WERI-Rb-1 (cell line): ENCODE measurements at regions not wholly inside any gene's neighbourhood (a gene's known extent, or its start where the extent isn't known, plus 50 kb on each side); places are given as distances from the start of the nearest gene placed in this dataset.

Experiments
- DNase-seq: peaks from one replicate; pipeline ENCODE4 v3.0.0-alpha.2; 2020
- H3K27ac ChIP-seq: fragments of 250-450 bp; sonication (Bioruptor Pico); 2 replicates; pipeline ENCODE4 v1.5.1; 2020; ENCODE audit warnings: mild to moderate bottlenecking, moderate library complexity
- H3K27me3 ChIP-seq: fragments of 250-450 bp; sonication (Bioruptor Pico); 2 replicates; pipeline ENCODE4 v1.5.1; 2021; ENCODE audit warnings: mild to moderate bottlenecking, low read depth, moderate library complexity; ENCODE audit not compliant: insufficient read depth, severe bottlenecking
- H3K36me3 ChIP-seq: fragments of 250-450 bp; sonication (Bioruptor Pico); 2 replicates; pipeline ENCODE4 v1.5.1; 2020; ENCODE audit warnings: mild to moderate bottlenecking, moderate library complexity
- H3K4me3 ChIP-seq: 2 replicates; pipeline ENCODE4 v1.5.1; 2011; ENCODE audit warnings: low read depth, mild to moderate bottlenecking, control low read depth, low read length
- H3K9me3 ChIP-seq: fragments of 250-450 bp; sonication (Bioruptor Pico); 2 replicates; pipeline ENCODE4 v1.5.1; 2021; ENCODE audit warnings: mild to moderate bottlenecking, moderate library complexity; ENCODE audit not compliant: severe bottlenecking
- TF ChIP-seq, protein P1 (sequence below): IDR thresholded peaks from 2 replicates; pipeline ENCODE4 v1.5.1; 2011; ENCODE audit warnings: low read depth, mild to moderate bottlenecking, control low read depth, inconsistent platforms, low read length

DNA sequence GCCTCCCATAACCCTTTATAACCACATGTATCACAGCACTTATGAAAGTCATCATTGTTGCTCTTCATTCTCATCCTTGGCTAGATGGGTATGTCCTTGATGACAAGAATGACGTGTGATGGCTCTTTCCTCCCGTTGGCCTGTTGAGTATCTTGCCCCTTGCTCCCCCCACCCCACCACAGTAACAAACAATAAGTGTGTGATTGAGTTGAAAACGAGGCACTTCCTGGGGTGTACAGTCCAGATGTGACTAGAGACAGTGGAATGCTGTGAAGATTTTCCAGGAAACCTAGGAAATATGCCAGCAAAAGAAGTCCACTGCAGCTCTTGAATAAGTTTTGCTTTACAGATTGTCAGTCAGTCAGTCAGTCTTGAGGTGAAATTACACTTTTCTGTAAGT is 262.5 kb downstream of the ELAVL2 start:
- TF ChIP-seq, protein P1, sequence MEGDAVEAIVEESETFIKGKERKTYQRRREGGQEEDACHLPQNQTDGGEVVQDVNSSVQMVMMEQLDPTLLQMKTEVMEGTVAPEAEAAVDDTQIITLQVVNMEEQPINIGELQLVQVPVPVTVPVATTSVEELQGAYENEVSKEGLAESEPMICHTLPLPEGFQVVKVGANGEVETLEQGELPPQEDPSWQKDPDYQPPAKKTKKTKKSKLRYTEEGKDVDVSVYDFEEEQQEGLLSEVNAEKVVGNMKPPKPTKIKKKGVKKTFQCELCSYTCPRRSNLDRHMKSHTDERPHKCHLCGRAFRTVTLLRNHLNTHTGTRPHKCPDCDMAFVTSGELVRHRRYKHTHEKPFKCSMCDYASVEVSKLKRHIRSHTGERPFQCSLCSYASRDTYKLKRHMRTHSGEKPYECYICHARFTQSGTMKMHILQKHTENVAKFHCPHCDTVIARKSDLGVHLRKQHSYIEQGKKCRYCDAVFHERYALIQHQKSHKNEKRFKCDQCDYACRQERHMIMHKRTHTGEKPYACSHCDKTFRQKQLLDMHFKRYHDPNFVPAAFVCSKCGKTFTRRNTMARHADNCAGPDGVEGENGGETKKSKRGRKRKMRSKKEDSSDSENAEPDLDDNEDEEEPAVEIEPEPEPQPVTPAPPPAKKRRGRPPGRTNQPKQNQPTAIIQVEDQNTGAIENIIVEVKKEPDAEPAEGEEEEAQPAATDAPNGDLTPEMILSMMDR = no peak
- no peaks in the 10 kb centered on the region for H3K27me3 ChIP-seq
- no peak for DNase-seq
- no peak overlapping the region for H3K27ac ChIP-seq
- no peaks in the 10 kb centered on the region for H3K9me3 ChIP-seq
- no peak overlapping the region for H3K4me3 ChIP-seq
- H3K36me3 ChIP-seq = no peaks in the 10 kb centered on the region

DNA sequence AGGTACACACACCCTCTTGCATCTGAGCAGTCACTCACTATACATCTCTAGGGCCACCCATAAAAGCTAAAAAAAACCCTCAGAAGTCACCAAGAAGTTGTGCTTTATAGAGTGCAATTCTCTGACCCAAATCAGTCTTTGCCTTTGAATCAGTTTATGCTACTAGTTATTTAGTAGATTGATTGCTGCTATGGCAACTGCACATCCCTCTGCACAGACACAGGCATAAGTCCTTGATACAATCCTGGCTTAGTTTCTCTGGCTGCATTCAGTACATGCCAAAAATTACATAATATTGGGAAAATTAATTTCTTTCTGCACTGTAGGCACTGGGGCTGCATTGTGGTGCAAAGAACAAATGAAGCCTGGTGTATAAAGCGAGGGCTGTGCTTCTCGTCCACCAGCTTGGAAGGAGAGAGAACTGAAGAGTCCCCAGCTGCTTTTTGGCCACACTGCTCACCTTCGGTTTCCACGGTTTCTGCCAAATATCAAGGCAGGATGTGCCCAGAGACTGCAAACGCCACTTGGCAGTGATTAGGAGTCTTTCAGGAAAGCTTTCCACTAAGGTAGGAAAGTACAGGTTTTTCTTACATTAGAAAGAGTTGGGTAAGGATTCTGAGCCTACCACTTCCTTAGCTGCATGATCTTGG is 258.4 kb downstream of the ELAVL2 start:
- Histone ChIP-seq H3K27me3 (no peaks in the 10 kb centered on the region), H3K27ac (no peak overlapping the region), H3K4me3 (no peak overlapping the region), H3K36me3 (no peaks in the 10 kb centered on the region), H3K9me3 (no peaks in the 10 kb centered on the region)
- TF ChIP-seq, protein P1 = no peak
- DNase-seq = no peak

DNA sequence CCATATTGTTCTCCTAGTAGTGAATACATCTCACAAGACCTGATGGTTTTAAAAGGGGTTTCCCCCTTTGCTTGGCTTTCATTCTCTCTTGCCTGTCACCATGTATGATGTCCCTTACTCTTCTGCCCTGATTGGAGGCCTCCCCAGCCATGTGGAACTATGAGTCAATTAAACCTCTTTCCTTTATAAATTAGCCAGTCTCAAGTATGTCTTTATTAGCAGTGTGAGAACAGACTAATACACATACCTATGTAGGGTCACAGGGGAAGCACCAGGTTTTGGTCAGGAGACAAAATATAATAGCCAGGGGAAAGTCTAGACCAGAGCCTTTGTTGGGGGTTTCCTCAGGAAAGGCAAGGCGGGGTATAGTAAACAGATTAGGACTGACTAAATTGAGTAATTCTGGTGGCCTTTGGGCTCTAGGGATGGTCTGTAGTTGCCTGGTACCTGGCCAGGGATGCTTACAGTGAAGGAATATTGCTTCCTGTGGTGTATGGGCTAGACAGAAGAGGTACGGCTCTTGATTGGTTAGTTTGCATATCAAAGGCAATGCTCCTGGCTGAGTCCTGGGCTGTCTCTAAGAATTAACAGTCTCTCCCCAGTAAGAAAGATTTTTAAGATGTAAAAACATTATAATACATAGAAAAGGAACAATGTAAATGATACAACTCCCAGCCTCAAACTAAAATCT is 254.5 kb downstream of the ELAVL2 start:
- H3K36me3 ChIP-seq = no peaks in the 10 kb centered on the region
- DNase-seq = no peak
- TF ChIP-seq, protein P1 = no peak
- H3K27ac ChIP-seq = no peak overlapping the region
- no peaks in the 10 kb centered on the region for H3K27me3 ChIP-seq
- H3K9me3 ChIP-seq = no peaks in the 10 kb centered on the region
- H3K4me3 ChIP-seq = no peak overlapping the region

DNA sequence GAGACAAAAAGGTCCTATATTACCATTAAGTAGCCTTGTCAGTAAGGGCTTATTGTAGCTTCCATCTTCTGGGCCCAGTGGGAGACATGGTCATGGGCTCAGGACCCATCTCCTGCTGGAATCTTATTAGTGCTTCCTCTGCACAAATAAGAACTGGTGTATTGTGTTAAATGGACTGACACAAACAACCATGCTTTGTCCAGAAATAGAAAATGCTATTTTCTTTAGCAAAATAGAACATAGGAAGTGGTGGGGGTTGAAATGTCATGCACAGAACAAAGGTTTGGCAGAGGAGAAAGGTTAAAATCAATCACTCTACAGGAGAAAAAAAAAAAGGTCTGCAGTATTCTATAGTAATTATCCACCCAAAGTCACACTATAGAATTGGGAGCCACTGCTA is 252.2 kb downstream of the ELAVL2 start:
- Histone ChIP-seq H3K27ac (no peak overlapping the region), H3K27me3 (no peaks in the 10 kb centered on the region), H3K36me3 (no peaks in the 10 kb centered on the region), H3K9me3 (no peaks in the 10 kb centered on the region), H3K4me3 (no peak overlapping the region)
- TF ChIP-seq, protein P1 = no peak
- no peak for DNase-seq

DNA sequence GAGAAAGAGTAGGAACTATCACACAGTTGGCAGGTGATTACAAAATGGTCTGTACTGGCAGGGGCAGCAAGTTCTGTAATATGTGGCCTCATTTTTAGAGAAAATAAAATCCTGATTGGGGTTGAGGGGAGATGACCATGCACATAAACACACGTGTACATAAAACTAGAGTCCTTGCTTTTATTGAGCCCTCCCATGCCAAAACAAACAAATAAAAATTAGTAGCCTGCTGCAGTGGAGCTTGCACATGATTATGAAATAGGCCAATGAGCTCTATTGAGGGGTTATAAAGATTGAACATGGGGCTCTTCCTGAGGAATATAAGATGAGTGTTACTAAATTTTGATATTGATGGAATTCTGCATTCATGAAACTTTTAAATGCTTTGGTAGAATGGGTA is 248.4 kb downstream of the ELAVL2 start:
- no peak for DNase-seq
- Histone ChIP-seq H3K27ac (no peak overlapping the region), H3K4me3 (no peak overlapping the region), H3K9me3 (no peaks in the 10 kb centered on the region), H3K27me3 (no peaks in the 10 kb centered on the region), H3K36me3 (no peaks in the 10 kb centered on the region)
- TF ChIP-seq, protein P1 = no peak
